Posterior cingulate gyrus (tissue), 11 donors: ENCODE measurements at regions not wholly inside any gene's neighbourhood (a gene's known extent, or its start where the extent isn't known, plus 50 kb on each side); places are given as distances from the start of the nearest gene placed in this dataset.
"Not testable (repeated sequence)": the region's sequence is repeated elsewhere in the genome, so short reads cannot be mapped to it uniquely, and the experiment has no call there.

Experiments
- DNase-seq, 10 donors: peaks; one replicate each; pipeline versions ENCODE4 v3.0.0 to v3.0.0-alpha.2; 2020 to 2021; ENCODE audit warnings: mixed read lengths in 3 of 10
- intact Hi-C: fragments of 100-400 bp; cut with DNase I; formaldehyde crosslinking; loops from one replicate; pipeline ENCODE4 v1.15.1; 2023

DNA sequence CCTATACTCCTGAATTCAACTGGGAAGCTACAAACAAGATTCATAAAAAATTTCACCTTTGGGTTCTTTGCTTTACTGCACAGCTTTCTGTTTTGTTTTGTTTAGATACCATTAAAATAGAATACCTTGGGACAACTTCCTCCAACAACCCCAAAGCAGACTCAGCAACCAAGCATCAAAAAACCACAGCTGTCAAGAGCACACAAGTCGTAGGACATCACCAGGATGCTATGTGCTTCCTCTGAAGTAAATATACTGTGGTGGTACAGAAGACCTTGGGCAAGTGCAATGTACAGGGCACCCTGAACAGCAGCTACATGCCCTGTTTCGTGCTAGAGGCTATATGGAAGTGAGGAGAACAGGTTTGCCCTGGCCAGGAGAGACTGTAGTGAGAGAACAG, 359.3 kb downstream of the BCL11B start:
- intact Hi-C loops: no loop called here
- DNase-seq: peak in 1 of 10 donors; percentile 16

DNA sequence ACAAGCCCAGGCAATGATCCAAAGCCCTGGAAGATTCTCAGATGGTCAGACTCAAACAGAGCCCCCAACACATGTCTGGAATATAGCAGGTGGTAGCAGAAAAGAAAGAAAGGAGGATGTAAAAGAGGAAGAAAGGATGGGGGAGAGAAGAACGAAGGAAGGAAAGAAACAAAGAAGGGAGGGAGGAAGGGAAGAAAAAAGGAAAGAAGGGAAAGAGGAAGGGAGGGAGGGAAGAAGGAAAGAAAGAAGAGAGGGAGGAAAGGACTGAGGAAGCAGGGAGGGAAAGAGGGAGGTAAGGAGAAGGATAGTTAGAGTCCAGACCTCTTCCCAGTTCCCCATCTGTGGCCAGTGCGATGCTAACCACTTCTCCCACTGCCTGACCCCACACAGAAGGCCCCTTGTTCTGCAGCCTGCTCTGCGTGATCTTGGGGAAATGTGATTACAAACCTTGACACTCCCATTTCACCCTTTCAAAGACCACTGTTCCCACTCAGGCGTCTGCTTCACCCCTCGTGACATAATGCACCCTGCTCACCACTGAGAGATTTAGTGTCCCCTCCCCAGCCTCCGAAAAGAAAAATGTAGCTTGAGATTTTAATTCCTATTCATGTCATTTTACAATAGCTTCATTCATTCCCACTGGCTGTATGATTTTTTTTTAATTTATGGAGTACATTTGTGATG, 357.9 kb downstream of the BCL11B start:
- DNase-seq: no peak
- intact Hi-C loops: no loop called here

DNA sequence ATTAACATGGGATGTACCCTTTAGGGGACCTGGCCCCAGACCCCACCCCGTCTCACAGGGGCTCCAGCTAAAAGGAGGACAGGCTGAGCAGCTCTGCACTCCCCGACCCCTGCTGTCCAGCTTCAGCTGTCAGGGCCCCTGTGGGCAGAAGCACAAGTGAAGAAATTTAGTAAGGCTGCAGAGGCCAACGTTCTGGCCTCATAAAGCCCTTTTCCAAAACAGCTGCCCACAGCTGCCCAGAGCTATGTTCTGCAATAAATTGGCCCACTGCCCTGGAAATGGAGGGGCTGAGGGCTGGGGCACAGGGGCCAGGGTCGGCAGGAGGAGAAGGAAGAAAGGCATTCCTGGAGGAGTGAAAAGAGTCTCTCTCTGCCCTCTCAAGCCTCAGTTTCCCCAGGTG, 357.1 kb downstream of the BCL11B start:
- intact Hi-C loops: no loop called here
- DNase-seq: no peak

DNA sequence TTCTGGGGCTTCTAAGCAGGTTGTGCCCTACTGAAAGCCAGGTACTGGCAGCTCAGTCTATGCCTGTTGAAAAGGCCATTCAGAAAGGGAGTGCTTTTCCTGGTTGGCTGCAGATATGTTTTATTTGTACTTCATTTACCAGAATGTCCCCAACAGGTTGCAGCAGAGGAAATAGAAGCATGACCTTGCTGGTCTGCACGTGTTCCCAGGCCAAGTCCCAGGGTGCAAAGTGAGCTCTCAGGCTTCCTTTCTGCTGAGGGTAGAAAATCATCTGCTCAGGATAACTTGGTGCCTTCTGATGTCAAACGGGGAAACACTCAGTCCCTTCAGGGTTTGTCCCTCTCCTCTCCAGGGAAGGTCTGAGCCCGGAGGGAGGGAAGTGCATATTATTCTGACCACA, 356.4 kb downstream of the BCL11B start:
- no peak for DNase-seq
- intact Hi-C loops: no loop called here

DNA sequence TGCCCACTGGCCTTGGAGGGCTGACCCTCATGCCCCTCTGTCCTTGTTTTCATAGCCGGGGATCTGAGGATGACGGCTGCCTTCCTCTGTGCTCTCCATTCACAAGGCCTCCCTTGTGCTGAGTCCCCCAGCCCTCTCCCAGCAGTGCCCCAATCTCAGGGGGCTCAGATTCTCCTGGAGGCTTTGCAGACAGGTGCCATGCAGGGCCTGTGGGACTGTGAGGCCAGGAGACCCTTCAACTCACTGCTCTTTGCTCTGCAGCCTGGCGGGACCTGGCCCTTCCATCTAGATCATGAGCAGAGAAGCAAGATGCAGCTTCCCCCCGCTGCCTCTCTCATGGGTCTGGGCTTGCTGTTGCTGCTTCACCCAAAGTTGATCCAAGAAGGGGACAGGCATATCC, 356.0 kb downstream of the BCL11B start:
- DNase-seq: peak in 1 of 10 donors; percentile 33
- intact Hi-C loops: no loop called here

DNA sequence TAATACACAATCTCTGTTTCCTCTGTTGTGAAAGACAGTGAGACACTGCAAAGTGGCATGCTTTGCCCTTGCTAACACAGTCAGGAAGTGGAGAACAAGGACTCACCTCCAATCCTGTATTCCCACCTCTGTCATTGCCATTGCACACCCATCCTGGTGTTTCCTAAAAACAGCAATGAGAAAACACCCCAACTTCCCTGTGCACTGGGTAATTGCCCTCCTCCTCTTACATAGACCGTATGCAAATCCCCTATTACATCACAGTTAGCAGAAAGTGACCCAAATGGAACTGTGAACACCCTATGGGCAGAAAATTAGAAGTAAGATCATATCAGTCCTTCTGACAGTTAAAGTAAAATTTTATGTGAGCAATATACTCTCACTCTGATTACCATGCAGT, 355.5 kb downstream of the BCL11B start:
- DNase-seq: no peak
- intact Hi-C loops: no loop called here

DNA sequence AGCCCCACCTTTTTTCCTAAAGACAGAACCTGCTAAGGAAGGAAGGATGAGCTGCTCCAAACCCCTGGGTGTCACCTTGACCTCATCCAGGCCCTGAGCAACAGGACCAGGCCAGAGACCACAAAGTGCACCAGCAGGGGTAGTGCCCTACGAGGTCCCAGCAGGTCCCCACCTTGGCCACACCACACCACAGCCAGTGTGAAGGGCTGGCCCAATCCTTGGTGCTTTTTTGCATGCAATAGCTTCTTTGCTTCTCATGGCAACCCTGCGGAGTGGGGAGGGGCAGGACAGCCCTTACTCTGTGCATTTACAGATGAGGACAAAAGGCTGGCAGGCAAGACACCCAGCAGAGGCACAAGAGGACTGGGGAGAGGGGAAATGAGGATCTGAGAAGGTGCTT, 352.6 kb downstream of the BCL11B start:
- intact Hi-C loops: no loop called here

DNA sequence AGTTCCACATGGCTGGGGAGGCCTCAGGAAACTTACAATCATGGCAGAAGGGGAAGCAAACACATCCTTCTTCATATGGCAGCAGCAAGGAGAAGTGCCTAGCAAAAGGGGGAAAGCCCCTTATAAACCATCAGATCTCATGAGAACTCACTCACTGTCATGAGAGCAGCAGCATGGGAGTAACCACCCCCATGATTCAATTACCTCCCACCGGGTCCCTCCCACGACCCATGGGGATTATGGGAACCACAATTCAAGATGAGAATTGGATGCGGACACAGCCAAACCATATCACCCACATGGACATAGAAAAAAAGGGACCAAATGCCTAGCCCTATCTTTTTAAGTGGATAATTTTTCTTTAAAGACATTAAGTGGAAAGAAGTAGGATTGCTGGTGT, 350.7 kb downstream of the BCL11B start:
- DNase-seq: peak in 1 of 10 donors; percentile 0
- intact Hi-C loops: not testable (repeated sequence)

More for the DNA sequence above, 352.6 kb downstream of the BCL11B start:
- DNase-seq: peak in 1 of 10 donors; percentile 45

DNA sequence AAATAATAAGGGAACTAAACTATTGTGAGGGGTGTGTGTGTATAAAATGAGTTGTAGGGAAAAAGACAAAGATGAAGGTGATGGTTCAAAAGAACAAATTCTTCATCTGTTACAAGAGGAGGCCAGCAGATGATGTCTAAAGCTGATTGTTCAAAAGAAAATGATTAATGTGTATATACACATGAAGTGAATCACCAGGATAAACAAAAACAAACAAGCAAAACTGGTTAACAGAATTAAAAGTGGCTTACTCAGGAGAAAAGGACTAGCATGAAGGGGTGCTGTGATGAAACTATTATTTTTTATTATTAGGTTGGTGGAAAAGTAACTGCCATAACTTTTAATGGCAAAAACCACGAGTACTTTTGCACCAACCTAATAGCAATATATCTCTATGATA, 348.4 kb downstream of the BCL11B start:
- intact Hi-C loops: no loop called here
- DNase-seq: no peak

DNA sequence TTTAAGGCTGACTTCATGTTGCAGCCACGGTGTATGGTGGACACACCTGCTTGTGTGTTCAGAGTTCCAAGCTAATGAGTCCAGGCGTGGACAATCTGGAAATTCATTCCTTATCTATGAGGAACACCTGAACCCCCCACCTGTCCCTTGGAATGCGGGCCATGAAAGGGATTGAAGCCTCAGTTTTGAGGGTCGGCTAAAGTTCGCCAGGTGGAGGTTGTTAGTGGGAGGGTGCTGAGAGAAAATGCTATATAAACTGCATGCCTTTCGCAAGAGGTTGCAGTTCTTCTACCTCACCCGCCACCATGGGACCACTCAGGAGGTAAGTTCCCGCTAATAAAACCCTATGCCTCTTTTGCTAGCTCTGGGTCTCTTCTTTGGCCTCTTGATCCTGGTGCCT, 348.0 kb downstream of the BCL11B start:
- DNase-seq: peak in 1 of 10 donors; percentile 26
- intact Hi-C loops: no loop called here

DNA sequence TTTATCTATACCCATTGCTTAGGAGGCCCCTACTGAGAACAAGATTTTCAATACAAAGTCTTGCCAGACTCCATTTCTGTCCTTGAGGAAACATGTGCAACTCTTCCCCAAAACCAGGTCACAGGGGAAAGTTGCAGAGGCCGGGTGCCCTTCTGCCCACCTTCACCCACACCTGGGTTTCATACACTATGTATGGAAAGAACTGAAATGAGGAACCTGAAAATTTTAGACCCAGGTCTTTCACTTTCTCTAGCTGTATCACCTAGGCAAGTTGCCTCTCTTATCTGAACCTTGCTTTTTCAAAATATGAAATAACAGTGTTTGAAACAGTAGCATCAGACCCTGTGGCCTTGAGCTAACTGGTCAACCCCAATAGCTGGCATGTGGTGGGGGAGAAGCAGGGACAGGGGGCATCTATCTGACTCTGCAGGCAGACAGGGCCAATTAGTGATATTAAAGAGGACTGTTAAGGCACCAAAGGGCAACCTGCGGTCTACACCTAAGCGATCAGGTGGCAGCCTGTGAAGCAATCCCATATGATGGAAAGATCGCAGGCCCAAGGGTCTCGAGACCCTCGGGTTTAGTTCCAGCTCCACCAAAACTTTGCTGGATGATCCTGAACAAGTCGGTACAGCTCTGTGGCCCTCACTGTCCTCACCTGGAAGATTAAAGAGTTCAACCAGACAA, 346.5 kb downstream of the BCL11B start:
- peak in 1 of 10 donors; percentile 21 for DNase-seq
- intact Hi-C loops: no loop called here

DNA sequence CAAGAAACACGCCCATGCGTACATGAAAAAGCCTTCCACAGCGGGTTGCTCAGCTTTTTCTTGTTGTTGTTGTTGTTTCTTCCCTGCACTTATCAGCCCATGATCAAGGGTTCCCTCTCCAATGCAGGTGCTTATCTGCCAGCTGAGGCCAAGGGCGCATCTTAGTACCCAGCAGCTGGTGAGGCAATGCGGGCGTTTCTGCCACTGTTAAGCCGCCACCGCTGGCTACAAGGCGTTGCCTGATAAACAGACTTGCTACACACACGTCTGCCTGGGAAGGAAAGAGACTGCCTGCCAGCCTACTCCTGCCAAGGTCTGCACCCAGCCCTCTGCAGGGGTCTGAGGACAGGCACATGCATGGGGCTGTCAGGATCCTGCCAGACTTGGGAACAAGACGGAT, 345.9 kb downstream of the BCL11B start:
- intact Hi-C loops: no loop called here
- DNase-seq: peak in 1 of 10 donors; percentile 49

DNA sequence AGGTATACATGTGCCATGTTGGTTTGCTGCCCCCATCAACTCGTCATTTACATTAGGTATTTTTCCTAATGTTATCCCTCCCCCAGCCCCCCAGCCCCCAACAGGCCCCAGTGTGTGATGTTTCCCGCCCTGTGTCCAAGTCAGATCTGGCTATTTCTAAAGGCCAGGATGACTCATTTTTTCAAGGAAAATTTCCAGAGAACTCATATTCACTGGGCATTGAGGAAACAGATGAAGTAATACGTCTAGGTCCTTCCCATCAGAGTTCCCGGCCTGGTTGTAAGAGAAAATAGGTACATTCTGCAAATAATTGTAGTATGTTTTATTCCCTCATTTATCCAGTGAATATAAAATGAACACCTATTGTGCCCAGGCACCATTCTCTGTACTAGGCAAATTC, 345.2 kb downstream of the BCL11B start:
- DNase-seq: no peak
- intact Hi-C loops: no loop called here

DNA sequence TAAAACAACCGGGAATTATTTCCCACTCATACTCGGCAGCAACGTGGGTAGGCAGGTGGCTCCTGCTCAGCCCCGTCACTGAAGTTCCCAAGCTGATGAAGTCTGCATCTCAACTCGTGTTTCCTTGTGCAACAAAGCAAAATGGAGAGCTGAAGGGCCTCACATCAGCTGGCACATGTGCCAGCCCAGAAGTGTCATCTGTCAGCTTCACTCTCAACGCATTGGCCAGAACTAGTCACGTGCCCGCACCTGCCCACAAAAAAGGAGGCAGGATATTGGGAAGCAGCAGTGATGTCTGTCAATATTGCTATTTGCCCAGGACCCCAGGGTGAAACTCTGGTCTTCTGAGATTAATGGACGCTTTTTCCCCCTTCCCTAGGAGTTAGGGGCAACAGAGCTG, 344.0 kb downstream of the BCL11B start:
- intact Hi-C loops: no loop called here
- DNase-seq: peak in 1 of 10 donors; percentile 33

DNA sequence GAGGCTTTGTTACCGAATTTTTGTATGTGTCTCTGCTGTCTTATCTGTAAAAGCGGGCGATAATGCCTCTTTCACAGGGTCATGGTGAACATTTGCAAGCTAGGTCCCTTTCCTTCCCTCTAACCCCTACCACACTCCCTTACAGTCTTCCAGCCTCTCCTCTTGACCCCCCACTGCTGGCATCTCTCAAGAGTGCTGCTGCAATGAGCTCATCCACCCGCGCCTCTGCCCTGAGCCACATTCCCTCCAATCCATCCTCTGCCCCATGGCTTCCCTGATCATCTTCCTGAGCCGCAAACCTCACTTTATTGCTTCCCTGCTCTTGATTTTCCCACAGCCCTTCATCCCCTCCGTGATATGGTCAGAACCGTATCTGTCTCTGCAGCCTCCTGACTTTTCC, 343.6 kb downstream of the BCL11B start:
- intact Hi-C loops: no loop called here
- DNase-seq: peak in 1 of 10 donors; percentile 13

DNA sequence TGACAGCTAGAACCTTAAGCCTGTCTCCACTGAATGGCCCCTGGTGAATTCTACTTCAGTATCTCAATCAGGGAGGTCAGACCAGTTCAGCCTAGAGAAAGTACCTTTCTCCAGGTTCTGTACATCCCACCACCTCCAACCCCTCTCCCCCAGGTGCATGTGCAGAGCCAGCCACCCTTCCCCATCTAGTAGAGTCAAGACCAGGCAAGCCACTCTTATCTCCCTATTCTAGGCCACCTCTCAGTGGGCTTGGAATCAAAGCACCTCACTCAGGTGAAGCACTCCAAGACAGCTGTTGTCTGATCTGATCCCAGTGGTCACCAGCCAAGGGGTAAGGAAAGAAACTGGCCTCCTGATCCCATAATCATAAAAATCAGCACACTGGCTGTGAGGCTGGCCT, 340.9 kb downstream of the BCL11B start:
- DNase-seq: no peak
- intact Hi-C loops: no loop called here

DNA sequence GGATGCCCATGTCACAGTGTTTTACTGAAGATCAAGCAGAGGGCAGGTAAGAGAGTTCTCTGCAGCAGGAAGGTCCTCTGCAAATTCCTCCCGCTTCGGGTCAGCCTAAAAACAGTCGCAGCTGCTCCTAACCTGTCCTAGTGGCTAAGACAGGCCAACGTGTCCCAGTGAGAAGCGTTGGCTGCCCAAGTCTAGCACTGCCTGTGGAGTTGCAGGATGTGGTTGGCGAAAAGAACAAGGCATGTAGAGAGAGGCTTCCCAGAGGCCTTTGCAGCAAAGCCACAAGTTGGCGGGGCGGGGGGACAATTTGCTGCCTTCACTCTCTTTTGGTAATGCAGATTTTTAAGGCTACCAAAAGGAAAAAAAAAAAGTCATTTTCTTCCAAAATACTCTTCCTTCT, 340.1 kb downstream of the BCL11B start:
- intact Hi-C loops: no loop called here
- peak in 2 of 10 donors; percentile 28 to 74 for DNase-seq

DNA sequence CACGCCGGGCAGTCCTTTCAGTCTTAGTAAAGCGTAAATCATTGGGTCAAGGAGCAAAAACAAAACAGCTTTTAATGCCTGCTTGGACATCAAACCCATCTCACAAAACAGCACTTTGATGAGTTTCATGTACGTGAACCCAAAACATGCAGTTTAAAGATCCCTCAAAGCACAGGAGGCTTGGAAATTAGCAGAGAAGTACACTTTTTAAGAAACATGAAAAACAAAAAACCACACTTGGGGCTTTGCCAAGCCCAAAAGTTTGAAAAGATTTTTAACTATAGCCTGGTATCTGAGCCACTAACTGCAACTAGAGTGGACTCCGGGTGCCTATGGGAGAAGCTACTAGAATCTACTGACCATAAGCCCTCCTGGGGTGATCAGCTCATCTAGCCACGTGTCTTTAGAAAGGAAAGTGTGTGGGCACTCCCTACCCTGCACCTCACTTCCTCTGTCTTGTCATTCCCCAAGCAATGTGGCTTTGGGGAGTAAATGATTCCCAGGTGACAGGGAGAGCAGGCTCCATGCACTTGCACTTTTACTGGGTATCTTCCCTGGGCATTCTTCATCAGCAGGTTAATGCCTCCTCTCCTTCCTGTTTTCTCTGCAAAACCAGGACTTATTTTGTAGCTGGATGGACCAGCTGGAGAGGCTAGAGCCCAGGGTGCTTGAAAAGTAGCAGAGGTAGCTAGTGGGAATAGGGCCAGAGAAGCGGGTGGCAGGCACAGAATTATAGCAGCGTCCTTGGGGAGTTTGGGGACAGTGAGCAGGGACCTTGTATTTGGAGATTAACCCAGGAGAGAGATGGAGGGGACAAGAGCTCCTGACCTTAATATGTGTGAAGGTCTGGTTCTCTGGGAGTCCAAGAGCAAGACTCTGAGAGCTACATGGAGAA, 339.3 kb downstream of the BCL11B start:
- intact Hi-C loops: no loop called here
- peak in 1 of 10 donors; percentile 60 for DNase-seq

DNA sequence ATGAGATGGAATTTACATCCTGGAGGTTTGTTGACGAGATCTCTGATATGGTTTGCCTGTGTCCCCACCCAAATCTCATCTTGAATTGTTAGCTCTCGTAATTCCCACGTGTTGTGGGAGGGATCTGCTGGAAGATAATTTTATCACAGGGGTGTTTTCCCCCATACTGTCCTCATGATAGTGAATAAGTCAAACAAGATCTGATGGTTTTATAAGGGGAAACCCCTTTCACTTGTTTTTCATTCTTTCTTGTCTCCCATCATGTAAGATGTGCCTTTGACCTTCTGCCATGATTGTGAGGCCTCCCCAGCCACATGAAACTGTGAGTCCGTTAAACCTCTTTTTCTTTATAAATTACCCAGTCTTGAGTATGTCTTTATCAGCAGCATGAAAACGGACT, 337.4 kb downstream of the BCL11B start:
- DNase-seq, intact Hi-C loops: not testable (repeated sequence)

DNA sequence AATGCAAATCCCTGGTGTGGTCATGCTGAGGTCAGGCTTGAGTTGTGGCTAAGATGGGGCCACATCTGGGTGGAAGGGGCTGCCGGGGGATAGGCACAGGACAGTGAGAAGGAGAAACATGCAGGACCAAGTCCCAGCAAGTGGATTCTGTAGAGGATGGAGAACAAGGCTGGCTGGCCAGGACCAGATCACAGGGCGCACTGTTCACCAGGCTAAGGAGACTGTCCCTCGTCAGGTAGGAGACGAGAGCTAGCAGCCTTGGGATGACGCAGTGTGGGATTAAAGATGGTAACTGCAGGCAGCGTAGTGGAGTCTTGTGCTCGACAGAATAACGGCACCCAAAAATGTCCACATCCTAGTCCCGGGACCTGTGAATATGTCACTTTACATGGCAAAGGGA, 336.1 kb downstream of the BCL11B start:
- DNase-seq: peak in 1 of 10 donors; percentile 24
- intact Hi-C loops: no loop called here

DNA sequence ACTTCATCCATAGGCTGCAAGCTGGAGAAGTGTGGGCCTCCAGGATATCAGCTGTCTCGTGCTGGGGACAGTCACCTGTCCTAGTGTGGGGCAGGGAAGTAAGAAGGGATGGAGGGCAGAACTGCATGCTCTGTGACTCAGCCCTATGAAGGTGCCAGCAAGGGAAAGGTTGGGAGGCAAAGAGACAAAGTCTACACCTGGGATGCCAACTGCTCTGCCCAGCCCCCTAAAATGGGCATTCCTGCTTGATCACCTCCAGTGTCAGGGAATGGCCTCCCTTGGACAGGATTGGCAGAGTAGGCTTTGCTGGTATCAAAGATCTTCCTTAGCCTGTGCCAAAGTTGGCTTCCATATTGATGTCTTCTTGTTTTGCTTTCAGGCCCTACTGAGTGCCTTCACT, 335.0 kb downstream of the BCL11B start:
- intact Hi-C loops: no loop called here
- peak in 1 of 10 donors; percentile 7 for DNase-seq
